GM19324 (cell line): ENCODE measurements at regions not wholly inside any gene's neighbourhood (a gene's known extent, or its start where the extent isn't known, plus 50 kb on each side); places are given as distances from the start of the nearest gene placed in this dataset.
"Not testable (repeated sequence)": the region's sequence is repeated elsewhere in the genome, so short reads cannot be mapped to it uniquely, and the experiment has no call there.

Experiments
- ATAC-seq: cut with Tn5 transposase; IDR thresholded peaks from one replicate; pipeline ENCODE4 v1.9.1; 2021; ENCODE audit warnings: mild to moderate bottlenecking, moderate library complexity; ENCODE audit not compliant: unreplicated experiment, low FRiP score

DNA sequence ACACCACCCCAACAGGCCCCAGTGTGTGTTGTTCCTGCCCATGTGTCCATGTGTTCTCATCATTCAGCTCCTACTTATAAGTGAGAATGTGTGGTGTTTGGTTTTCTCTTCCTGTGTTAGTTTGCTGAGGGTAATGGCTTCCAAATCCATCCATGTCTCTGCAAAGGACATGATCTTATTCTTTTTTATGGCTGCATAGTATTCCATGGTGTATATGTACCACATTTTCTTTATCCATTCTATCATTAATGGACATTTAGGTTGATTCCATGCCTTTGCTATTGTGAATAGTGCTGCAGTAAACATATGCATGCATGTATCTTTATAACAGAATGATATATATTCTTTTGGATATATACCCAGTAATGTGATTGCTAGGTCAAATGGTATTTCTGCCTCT is 222.9 kb upstream of the ELL2 start:
- ATAC-seq = not testable (repeated sequence)

- no peak for ATAC-seq
These were observed 219.2 kb upstream of the ELL2 start for GRCh38 chr5:96180684-96181435.

DNA sequence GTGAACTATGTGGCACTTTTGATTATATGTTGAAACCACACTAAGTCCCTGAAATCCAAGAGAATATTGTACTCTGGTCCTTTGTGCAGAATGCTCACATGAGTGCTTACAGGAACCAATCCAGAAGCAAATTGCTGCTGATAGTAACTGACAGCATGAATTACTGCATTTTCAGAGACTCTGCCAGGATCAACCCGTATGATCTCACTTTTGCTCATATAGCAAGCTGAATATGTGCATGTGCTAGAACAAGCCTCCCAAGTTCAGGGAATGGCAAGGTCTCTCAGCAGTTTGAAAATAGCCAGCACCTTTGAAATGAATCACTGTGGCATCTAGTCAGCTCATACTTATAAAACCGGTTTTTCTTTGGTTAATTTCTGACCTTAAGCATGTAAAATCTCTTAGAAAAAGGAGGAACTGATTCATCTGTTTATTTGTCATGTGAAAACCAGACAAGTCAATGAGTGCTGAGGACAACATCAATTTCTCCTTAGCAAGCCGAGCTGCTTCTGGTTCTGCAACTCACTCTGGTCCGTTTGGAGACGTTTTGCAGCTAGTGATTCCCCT is 215.7 kb upstream of the ELL2 start:
- ATAC-seq = peak; percentile 45

DNA sequence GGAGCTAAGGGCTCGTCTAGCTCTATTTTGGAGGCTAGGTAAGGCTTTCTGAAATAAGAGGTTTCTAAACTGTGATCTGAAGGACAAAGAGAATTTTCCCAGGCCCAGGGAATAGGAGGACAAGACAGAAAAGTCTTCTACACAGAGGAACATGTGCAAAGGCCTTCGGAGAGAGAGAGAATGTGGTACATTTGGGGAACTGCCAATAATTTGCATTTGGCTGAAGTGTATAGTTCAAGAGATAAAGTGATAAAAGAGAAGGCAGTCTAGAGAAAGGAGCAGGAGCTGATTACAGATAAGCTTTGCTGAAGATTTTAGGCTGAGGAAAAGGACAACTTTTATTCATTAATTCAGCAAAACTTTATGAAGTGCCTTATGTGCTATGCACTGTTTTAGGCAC is 214.4 kb upstream of the ELL2 start:
- no peak for ATAC-seq

GRCh38 chr5:96175090-96175489 is 213.4 kb upstream of the ELL2 start:
- peak; percentile 50 for ATAC-seq

DNA sequence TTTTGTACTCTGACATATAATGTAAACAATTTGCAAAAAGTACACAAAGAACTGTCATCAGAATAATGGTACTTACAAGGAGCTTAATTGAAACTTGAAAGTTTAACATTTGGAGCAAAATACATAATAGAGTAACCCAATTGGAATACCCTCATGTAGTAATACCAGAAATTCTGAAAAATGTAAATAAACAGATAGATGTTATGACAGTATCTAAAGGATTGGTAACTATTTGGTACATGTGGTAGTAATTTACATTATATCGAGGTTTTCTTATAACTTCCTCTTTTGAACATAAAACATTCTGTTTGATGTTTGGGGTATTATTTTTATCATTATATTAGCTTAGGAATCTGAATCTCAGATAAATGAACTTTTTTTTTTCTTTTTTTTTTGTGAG is 211.7 kb upstream of the ELL2 start:
- no peak for ATAC-seq

DNA sequence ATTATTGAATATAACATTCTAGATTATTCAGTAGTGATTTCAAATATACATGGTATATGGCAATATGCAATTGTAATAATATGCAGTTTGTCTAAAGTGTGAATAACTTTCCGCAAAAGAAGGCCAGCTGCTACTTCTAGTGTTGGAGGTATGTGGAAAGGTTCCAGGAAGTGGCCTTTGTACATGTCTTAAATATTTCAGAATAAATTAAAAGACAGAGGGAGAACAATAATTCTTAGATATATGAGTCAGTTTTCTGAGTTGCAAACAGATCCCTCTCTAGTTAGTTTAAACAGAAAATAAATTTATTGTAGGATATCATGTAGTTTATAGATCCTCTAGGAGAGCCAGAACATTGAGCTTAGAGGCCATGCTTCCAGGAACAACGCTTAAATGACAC is 210.8 kb upstream of the ELL2 start:
- no peak for ATAC-seq

GRCh38 chr5:96171973-96172372 is 210.3 kb upstream of the ELL2 start:
- not testable (repeated sequence) for ATAC-seq

GRCh38 chr5:96170481-96171125 is 209.0 kb upstream of the ELL2 start:
- ATAC-seq = not testable (repeated sequence)

GRCh38 chr5:96168833-96169232 is 207.2 kb upstream of the ELL2 start:
- ATAC-seq = not testable (repeated sequence)

DNA sequence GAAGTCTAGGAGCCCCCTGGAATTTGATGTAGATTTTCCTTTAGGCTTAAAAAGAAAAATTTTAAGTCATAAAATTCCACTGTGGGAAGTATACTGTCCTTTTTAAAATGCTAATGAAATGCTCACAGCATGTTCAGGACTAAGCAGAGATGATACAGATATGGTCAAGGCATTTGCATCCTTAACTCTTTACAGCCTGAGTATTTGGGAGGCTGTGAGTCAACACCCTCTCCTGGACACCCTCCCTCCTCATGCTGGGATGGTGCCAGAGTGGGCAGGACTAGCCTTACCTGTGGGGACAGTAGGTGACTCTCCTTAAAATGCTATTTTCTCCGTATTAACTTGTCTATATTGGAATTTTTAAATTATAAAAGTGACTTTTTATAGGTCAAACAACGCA is 197.4 kb upstream of the ELL2 start:
- ATAC-seq = no peak

DNA sequence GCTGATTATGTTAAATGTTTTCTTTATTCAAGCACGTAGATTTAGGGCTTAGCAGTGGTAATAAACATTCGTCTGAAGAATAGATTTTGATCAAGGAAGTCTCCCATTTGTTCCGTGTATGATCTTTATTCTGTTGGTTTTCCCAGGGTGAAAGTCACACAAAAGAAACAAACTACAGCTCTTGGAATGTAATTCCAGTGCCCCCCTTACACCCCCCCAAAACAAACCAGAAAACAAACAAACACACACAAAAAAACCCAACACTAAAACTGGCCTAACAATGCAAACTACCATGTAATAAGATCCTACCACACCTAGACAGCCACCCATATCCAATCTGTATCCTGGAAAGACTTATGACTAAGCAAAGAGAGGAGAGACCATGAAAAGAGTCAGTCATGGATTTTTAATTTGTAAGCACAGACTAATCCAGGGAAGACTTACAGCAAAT is 196.2 kb upstream of the ELL2 start:
- no peak for ATAC-seq

DNA sequence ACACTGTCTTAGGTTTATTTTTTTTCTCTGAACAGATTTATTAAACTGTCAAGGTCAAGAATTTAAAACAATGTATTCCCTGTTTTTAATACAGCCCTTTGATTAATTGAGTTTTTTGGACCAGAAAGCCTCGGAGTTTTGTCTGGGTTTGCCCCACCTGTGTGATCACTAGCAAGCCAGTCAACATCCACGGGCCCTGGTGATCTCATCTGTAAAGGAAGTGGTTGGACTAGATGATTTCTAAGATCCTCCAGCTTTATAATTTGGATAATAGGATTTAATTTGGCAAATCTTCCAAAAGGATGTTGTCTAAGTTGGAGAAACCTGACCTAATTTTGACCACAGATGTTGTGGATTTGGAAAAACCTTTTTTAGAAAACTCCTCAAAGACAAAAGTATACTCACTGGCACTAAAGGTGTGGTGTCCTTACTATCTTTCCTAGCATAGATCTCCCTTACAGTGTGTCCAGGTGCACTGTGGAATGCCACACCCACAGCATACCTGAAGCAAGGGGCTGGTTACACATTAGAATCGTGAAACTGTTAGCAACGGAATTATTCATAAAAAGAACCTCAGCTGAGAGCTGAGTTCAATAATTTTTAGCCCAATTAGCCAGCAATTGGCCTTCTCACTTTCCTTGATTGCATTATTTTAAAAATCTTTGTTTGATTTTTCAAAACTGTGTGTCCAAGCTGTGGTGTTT is 195.6 kb upstream of the ELL2 start:
- ATAC-seq = no peak

DNA sequence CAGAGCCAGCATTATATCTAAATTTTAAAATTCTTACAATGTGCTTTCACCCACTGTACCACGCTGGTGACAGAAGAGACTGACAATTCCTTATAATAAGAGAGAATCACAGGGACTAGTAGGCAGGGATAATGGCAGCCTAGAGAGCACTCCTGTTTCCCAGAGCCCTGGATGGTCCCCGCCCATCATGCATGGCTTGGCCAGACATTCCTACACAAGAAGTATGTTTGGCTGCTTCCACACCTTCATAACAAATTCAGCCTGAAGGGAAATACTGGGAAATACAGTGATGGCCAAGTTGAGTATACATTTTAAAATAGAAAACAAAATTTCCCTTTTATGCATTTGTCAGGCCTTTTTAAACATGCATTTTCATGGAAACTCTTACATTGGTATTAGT is 193.5 kb upstream of the ELL2 start:
- no peak for ATAC-seq

DNA sequence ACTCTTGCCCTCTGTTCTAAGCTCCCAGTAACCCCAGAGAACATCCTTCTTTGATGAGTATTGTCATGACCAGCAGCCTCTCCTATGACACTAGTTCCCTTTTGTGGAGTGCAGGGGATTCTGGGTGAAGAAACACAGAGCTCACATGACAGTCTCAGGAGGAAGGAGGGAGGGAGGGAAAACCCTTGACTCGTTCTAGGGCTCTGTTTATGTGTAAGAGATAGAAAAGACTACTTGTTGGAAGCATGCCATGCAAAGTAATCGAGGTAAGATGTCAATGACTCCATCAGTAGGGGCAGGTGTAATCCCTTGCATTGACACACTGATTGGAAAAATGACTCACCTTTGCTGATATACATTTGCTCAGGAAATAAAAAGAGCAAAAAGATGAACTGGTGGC is 190.2 kb upstream of the ELL2 start:
- ATAC-seq = no peak

GRCh38 chr5:96150007-96150406 is 188.4 kb upstream of the ELL2 start:
- no peak for ATAC-seq

GRCh38 chr5:96149546-96149945 is 187.9 kb upstream of the ELL2 start:
- no peak for ATAC-seq

GRCh38 chr5:96149021-96149420 is 187.4 kb upstream of the ELL2 start:
- no peak for ATAC-seq

DNA sequence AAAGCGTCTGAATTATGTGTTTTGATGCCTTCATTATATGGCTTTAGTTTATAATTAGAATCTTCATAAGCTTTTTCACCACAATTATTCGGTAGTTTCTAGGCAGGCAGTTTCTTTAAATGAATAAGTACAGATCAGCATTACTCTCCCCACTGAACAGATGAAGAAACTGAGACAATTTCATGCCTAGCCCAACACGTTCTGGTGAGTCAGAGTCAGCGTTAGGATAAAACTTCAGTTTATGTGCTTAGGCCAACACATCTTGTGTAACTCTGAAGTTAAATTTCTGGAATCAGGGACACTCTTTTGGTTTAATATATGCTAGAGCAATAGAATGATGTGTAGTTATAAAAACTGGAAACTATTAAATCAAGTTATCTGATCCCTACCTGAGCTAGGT is 186.7 kb upstream of the ELL2 start:
- no peak for ATAC-seq

GRCh38 chr5:96147866-96148265 is 186.2 kb upstream of the ELL2 start:
- ATAC-seq = no peak

GRCh38 chr5:96146675-96147074 is 185.0 kb upstream of the ELL2 start:
- ATAC-seq = no peak
